Lower leg skin (tissue), 4 donors: ENCODE measurements at regions not wholly inside any gene's neighbourhood (a gene's known extent, or its start where the extent isn't known, plus 50 kb on each side); places are given as distances from the start of the nearest gene placed in this dataset.

Experiments
- DNase-seq, 2 donors: peaks; one replicate each; pipeline ENCODE4 v3.0.0-alpha.2; 2019; ENCODE audit warnings: low spot score in 2 of 2
- H3K4me3 ChIP-seq: fragments of 200-600 bp; sonication (generic); 2 replicates; pipeline ENCODE4 v1.5.1; 2017; ENCODE audit warnings: mild to moderate bottlenecking, low read depth; ENCODE audit not compliant: poor library complexity, severe bottlenecking
- CTCF ChIP-seq, 3 donors: fragments of 450-650 bp; IDR thresholded peaks; one replicate each; pipeline ENCODE4 v1.5.1; 2016; ENCODE audit warnings: antibody characterized with exemption in 3 of 3, mild to moderate bottlenecking in 3 of 3, moderate library complexity in 2 of 3
- POLR2A ChIP-seq, 2 donors: fragments of 450-650 bp; IDR thresholded peaks; one replicate each; pipeline ENCODE4 v1.6.1; 2016 to 2017; ENCODE audit warnings: antibody characterized with exemption in 2 of 2, mild to moderate bottlenecking in 1 of 2, moderate library complexity in 1 of 2
- WGBS, 2 donors: methylation state at CpG; one replicate each; pipeline ENCODE4 v1.1.5; 2018; 5-methylcytosine and 5-hydroxymethylcytosine counted together
- intact Hi-C: fragments of 100-400 bp; cut with DNase I; formaldehyde crosslinking; loops from one replicate; pipeline ENCODE4 v1.15.0; 2023; ENCODE audit warnings: low total_unique reads

- intact Hi-C loops: no loop called here
- 87 to 92% methylated on average over 7 of the region's 7 CpGs for WGBS, 2 donors
- DNase-seq: no peak
Measured at GRCh38 chr14:29168149-29168548, 401.6 kb downstream of the FOXG1 start.

GRCh38 chr14:29169408-29169807 is 402.8 kb downstream of the FOXG1 start:
- intact Hi-C loops: no loop called here
- no peak for DNase-seq
- no peak overlapping the region for H3K4me3 ChIP-seq
- 72 to 74% methylated on average over 5 of the region's 5 CpGs for WGBS, 2 donors
- no peak for TF ChIP-seq CTCF (IDR thresholded peaks at IDR 0.05)
- TF ChIP-seq POLR2A (IDR thresholded peaks at IDR 0.05): no peak

More at GRCh38 chr14:29168149-29168548, 401.6 kb downstream of the FOXG1 start:
- no peak for TF ChIP-seq CTCF (IDR thresholded peaks at IDR 0.05)
- no peak for TF ChIP-seq POLR2A (IDR thresholded peaks at IDR 0.05)
- no peak overlapping the region for H3K4me3 ChIP-seq

- H3K4me3 ChIP-seq: no peak overlapping the region
- TF ChIP-seq CTCF (IDR thresholded peaks at IDR 0.05): no peak
- no peak for TF ChIP-seq POLR2A (IDR thresholded peaks at IDR 0.05)
- 80 to 82% methylated on average over 2 of the region's 2 CpGs for WGBS, 2 donors
- intact Hi-C loops: no loop called here
- no peak for DNase-seq
Measured at GRCh38 chr14:29175706-29176105, 409.1 kb downstream of the FOXG1 start.

GRCh38 chr14:29176876-29177275 is 410.3 kb downstream of the FOXG1 start:
- intact Hi-C loops: no loop called here
- DNase-seq: no peak
- no peak overlapping the region for H3K4me3 ChIP-seq
- TF ChIP-seq POLR2A (IDR thresholded peaks at IDR 0.05) (no peak), CTCF (IDR thresholded peaks at IDR 0.05) (no peak)
- 90 to 91% methylated on average over 2 of the region's 2 CpGs for WGBS, 2 donors

GRCh38 chr14:29178971-29179370 is 412.4 kb downstream of the FOXG1 start:
- no peak for DNase-seq
- no peak for TF ChIP-seq POLR2A (IDR thresholded peaks at IDR 0.05)
- TF ChIP-seq CTCF (IDR thresholded peaks at IDR 0.05): no peak
- H3K4me3 ChIP-seq: no peak overlapping the region
- WGBS, 2 donors: 87% methylated on average over 1 of the region's 1 CpG
- intact Hi-C loops: no loop called here

GRCh38 chr14:29191092-29191491 is 424.5 kb downstream of the FOXG1 start:
- no peak for DNase-seq
- no peak for TF ChIP-seq POLR2A (IDR thresholded peaks at IDR 0.05)
- no peak for TF ChIP-seq CTCF (IDR thresholded peaks at IDR 0.05)
- intact Hi-C loops: no loop called here
- no peak overlapping the region for H3K4me3 ChIP-seq
